ENCODE measurements at regions not wholly inside any gene's neighbourhood (a gene's known extent, or its start where the extent isn't known, plus 50 kb on each side); places are given as distances from the start of the nearest gene placed in this dataset.

GRCh38 chr16:85424260-85425073, 188.7 kb upstream of the GSE1 start:
- Mint-ChIP-seq H3K36me3 (ENCODE audit: low read depth) (no peaks in the 10 kb centered on the region), H3K27ac (no peak overlapping the region)

GRCh38 chr16:85425074-85425662, 188.0 kb upstream of the GSE1 start:
- Mint-ChIP-seq H3K4me3 (no peak overlapping the region), H3K27me3 (peaks cover 3% of the 10 kb centered on the region), H3K9me3 (no peaks in the 10 kb centered on the region), H3K4me1 (ENCODE audit: low read depth) (no peaks in the 10 kb centered on the region), H3K27ac (no peak overlapping the region), H3K36me3 (ENCODE audit: low read depth) (no peaks in the 10 kb centered on the region)

More at GRCh38 chr16:85424260-85425073, 188.7 kb upstream of the GSE1 start:
- Mint-ChIP-seq H3K27me3 (peaks cover 3% of the 10 kb centered on the region), H3K9me3 (no peaks in the 10 kb centered on the region), H3K4me3 (no peak overlapping the region), H3K4me1 (ENCODE audit: low read depth) (no peaks in the 10 kb centered on the region)

- Mint-ChIP-seq H3K4me1 (ENCODE audit: low read depth) (no peaks in the 10 kb centered on the region), H3K4me3 (no peak overlapping the region), H3K9me3 (no peaks in the 10 kb centered on the region), H3K27ac (no peak overlapping the region), H3K36me3 (ENCODE audit: low read depth) (no peaks in the 10 kb centered on the region), H3K27me3 (peaks cover 3% of the 10 kb centered on the region)
Observed at GRCh38 chr16:85426806-85427205, 186.3 kb upstream of the GSE1 start.

- Mint-ChIP-seq H3K36me3 (ENCODE audit: low read depth) (no peaks in the 10 kb centered on the region), H3K27me3 (peaks cover 3% of the 10 kb centered on the region), H3K9me3 (no peaks in the 10 kb centered on the region), H3K4me1 (ENCODE audit: low read depth) (no peaks in the 10 kb centered on the region), H3K4me3 (no peak overlapping the region), H3K27ac (no peak overlapping the region)
Observed at GRCh38 chr16:85428168-85428898, 184.8 kb upstream of the GSE1 start.

DNA sequence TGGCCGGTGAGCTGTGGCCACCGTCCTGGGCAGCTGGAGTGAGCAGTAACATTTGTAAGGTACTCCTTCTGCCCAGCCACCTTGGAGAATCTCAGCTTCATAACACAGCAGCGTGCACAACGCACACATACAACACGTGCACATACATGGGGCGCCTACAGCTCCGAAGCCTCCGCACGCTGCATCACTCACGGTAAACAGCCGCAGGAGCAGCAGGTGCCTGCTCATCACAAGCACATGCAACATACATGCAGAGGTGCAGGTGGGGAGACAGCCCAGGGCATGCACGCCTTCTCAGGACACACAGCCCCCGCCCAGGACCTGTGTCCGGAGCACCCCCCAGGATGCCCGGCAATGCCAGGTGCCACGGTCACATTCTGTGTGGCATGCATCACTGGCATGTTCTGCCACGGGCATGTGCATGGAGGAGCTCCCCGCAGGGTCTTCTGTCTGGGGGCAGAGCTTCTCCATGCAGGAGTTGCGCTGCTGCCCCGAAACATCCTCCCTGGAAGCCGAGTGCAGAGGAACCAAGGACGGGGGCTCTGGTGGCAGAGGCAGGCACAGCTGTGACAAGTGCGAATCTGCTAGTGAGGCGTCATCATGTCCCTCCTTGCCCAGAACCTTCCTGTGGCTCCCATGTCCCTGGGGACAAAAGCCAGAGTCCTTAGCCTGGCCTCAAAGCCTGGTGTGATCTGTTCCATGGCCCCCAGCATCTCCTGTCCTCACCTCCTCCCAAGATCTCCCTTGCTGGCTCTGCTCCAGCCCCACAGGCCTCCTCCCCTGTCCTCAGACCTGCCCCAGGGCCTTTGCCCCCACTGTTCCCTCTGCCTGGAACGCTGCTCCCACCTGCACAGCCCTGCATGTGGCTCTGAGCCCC, 184.0 kb upstream of the GSE1 start:
- Mint-ChIP-seq H3K27me3 (peaks cover 3% of the 10 kb centered on the region), H3K27ac (no peak overlapping the region), H3K36me3 (ENCODE audit: low read depth) (no peaks in the 10 kb centered on the region), H3K4me3 (no peak overlapping the region), H3K4me1 (ENCODE audit: low read depth) (no peaks in the 10 kb centered on the region), H3K9me3 (no peaks in the 10 kb centered on the region)

GRCh38 chr16:85429776-85430522, 183.2 kb upstream of the GSE1 start:
- no peaks in the 10 kb centered on the region for H3K36me3 Mint-ChIP-seq (ENCODE audit: low read depth)

DNA sequence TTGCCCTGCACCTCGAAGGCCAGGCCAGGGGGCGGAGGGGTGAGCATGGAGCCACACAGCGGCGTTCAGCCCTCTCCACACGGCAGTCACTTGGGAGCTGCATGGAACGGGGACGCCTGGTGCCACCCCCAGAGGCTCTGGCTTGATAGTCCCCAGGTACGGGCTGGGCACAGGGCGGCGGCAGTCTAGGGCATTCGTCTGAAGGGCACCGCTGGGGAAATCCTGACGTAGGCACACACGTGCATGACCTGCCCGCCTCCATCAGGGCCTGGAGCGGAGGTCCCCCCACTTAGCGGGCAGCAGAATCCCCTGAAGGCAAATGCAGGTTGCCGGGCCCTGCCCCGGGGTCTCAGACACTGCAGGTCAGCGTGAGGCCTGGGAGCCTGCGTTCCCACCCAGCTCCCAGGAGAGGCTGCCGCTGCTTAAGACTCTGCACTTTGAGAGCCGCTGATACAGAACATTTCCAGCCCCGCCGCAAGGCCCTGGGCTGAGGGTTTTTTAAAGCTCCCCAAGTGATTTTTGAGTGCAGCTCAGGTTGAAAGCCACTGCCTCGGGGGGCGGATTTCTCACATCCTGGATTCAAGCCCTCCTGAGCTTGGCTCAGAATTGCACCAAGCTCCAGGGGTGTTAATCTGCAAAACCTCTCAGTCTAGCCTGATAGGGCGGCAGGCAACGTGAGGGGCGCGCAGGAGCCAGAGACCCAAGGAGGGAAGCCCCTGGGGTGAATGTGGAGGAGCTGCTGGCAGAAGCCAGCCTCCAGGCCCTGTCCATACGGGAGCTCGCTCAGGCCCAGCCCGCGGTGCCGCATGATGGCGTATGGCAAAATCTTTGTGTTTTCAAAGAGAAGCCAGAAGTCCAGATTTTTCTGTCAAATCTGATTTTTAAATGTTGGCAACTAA, 182.3 kb upstream of the GSE1 start:
- no peaks in the 10 kb centered on the region for H3K9me3 Mint-ChIP-seq
- no peaks in the 10 kb centered on the region for H3K27me3 Mint-ChIP-seq
- H3K4me1 Mint-ChIP-seq (ENCODE audit: low read depth): no peaks in the 10 kb centered on the region
- no peaks in the 10 kb centered on the region for H3K36me3 Mint-ChIP-seq (ENCODE audit: low read depth)
- H3K4me3 Mint-ChIP-seq: no peak overlapping the region
- no peak overlapping the region for H3K27ac Mint-ChIP-seq

More at GRCh38 chr16:85429776-85430522, 183.2 kb upstream of the GSE1 start:
- Mint-ChIP-seq H3K4me1 (ENCODE audit: low read depth) (no peaks in the 10 kb centered on the region), H3K4me3 (no peak overlapping the region), H3K27ac (no peak overlapping the region), H3K27me3 (peaks cover 3% of the 10 kb centered on the region), H3K9me3 (no peaks in the 10 kb centered on the region)

DNA sequence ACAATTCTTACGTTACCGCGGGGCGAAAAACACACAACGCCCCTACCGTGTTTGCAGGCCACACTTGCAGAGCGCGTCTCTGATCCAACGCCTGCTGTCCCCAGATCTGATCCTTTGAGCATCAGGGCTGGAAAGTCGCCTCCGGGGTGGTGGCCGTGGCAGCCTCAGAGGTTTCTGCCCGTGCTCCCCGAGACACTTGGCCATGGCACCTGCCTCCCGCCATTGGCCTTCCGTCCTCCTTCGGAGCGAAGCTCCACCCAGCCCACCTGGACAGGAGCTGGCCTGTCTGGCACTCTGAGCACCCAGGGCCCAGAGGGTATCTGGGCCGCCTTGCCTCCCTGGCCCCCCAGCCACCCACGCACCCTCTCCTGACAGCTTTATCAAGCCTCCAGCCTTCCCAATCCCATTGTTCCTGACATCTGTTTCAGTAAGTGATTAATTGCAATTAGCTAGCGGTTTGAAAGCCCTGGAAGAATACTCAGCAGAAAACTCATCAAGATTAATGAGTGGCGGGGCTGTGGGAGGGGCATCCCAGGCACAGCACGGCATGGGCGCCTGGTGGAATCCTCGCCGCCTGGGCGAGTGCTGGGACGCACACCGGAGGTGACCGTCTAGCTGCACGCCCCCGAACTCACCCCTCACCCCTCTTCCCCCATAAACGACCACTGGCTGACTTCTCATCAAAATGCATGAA, 181.5 kb upstream of the GSE1 start:
- no peaks in the 10 kb centered on the region for H3K36me3 Mint-ChIP-seq (ENCODE audit: low read depth)
- H3K4me3 Mint-ChIP-seq: no peak overlapping the region
- no peaks in the 10 kb centered on the region for H3K27me3 Mint-ChIP-seq
- no peaks in the 10 kb centered on the region for H3K9me3 Mint-ChIP-seq
- no peak overlapping the region for H3K27ac Mint-ChIP-seq
- no peaks in the 10 kb centered on the region for H3K4me1 Mint-ChIP-seq (ENCODE audit: low read depth)

GRCh38 chr16:85432606-85433005, 180.5 kb upstream of the GSE1 start:
- no peaks in the 10 kb centered on the region for H3K36me3 Mint-ChIP-seq (ENCODE audit: low read depth)
- H3K9me3 Mint-ChIP-seq: no peaks in the 10 kb centered on the region
- no peaks in the 10 kb centered on the region for H3K27me3 Mint-ChIP-seq
- H3K4me3 Mint-ChIP-seq: no peak overlapping the region
- no peak overlapping the region for H3K27ac Mint-ChIP-seq
- H3K4me1 Mint-ChIP-seq (ENCODE audit: low read depth): no peaks in the 10 kb centered on the region

DNA sequence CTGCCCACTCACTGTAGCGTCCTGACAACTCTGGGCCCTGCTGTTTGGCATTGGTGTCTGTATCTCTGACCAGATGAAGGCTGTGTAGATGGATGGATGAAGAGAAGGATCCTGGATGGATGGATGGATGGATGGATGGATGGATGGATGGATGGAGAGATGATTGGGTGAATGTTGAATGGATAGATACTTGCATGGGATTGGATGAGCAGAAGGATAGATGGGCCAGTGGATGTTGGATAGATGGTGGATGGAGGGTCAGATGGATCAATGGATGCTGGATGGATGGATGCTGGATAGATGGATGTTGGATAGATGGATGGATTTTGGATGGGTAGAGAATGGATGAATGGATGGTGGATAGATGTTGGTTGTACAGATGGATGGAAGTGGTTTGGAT, 179.6 kb upstream of the GSE1 start:
- Mint-ChIP-seq H3K27me3 (no peaks in the 10 kb centered on the region), H3K27ac (no peak overlapping the region)

DNA sequence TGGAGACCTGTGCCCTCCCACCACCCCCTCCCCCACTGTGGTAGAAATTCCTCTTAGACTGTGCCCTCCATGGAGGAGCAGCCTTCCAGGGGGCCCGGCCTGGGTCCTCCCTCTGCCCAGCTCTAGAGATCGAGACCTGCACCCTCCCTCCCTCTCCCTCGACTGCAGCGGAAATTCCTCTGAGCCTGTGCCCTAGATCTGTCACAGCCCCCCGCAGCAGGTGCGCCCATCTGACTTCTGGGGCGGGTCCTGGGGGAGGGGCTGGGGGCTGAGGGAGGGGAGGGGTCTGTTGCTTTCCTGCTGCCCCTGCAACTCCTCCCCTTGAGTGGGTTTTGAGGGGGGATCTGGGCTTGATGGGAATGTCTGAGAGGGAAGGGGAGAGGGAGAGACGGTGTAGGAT, 177.8 kb upstream of the GSE1 start:
- no peaks in the 10 kb centered on the region for H3K9me3 Mint-ChIP-seq
- H3K27me3 Mint-ChIP-seq: no peaks in the 10 kb centered on the region
- H3K4me1 Mint-ChIP-seq (ENCODE audit: low read depth): no peaks in the 10 kb centered on the region
- no peaks in the 10 kb centered on the region for H3K36me3 Mint-ChIP-seq (ENCODE audit: low read depth)
- H3K4me3 Mint-ChIP-seq: no peak overlapping the region
- H3K27ac Mint-ChIP-seq: no peak overlapping the region

More for the DNA sequence above, 179.6 kb upstream of the GSE1 start:
- H3K4me3 Mint-ChIP-seq: no peak overlapping the region
- H3K4me1 Mint-ChIP-seq (ENCODE audit: low read depth): no peaks in the 10 kb centered on the region
- no peaks in the 10 kb centered on the region for H3K9me3 Mint-ChIP-seq
- no peaks in the 10 kb centered on the region for H3K36me3 Mint-ChIP-seq (ENCODE audit: low read depth)

- no peaks in the 10 kb centered on the region for H3K4me1 Mint-ChIP-seq (ENCODE audit: low read depth)
- no peaks in the 10 kb centered on the region for H3K36me3 Mint-ChIP-seq (ENCODE audit: low read depth)
- no peak overlapping the region for H3K4me3 Mint-ChIP-seq
- no peaks in the 10 kb centered on the region for H3K9me3 Mint-ChIP-seq
- no peak overlapping the region for H3K27ac Mint-ChIP-seq
- no peaks in the 10 kb centered on the region for H3K27me3 Mint-ChIP-seq
Observed at GRCh38 chr16:85435700-85436099, 177.4 kb upstream of the GSE1 start.

DNA sequence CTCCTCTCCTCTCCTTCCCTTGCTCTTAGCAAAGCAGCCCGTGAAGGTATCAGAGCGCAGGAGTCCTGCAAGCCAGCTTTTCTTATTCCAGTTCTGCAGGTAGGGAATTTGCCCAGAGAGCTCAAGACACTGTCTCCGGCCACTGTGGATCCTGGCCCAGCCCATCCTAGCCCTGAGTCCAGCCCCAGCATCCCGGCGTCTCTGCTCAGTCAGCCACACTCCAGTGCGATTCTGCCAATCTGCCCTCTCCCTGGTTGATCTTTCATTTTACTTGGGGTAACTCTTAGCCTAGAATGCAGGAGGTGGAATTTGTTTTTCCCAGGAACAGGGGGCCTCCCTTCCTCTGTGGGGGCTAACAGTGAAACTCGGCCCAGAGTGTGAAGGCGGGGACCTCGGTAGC, 176.9 kb upstream of the GSE1 start:
- no peaks in the 10 kb centered on the region for H3K27me3 Mint-ChIP-seq
- no peaks in the 10 kb centered on the region for H3K36me3 Mint-ChIP-seq (ENCODE audit: low read depth)
- no peak overlapping the region for H3K27ac Mint-ChIP-seq
- no peak overlapping the region for H3K4me3 Mint-ChIP-seq
- no peaks in the 10 kb centered on the region for H3K4me1 Mint-ChIP-seq (ENCODE audit: low read depth)
- no peaks in the 10 kb centered on the region for H3K9me3 Mint-ChIP-seq

Data from stimulated activated naive CD8-positive, alpha-beta T cell treated with anti-CD3 and anti-CD28 coated beads, Interleukin-15, Interleukin-2, amounts not matched to agents 100 ng/mL and 50 ng/mL, for 24 hours (primary cell).